ENCODE measurements at regions not wholly inside any gene's neighbourhood (a gene's known extent, or its start where the extent isn't known, plus 50 kb on each side); places are given as distances from the start of the nearest gene placed in this dataset.
"Not testable (repeated sequence)": the region's sequence is repeated elsewhere in the genome, so short reads cannot be mapped to it uniquely, and the experiment has no call there.

GRCh38 chr6:149127212-149127611, 190.3 kb upstream of the TAB2 start:
- peak; percentile 65 for DNase-seq

- no peak for DNase-seq
Measured at GRCh38 chr6:149128489-149129145, 188.9 kb upstream of the TAB2 start.

- DNase-seq, result peak; percentile 82
Measured at GRCh38 chr6:149129371-149130077, 188.0 kb upstream of the TAB2 start.

GRCh38 chr6:149130090-149130489, 187.4 kb upstream of the TAB2 start:
- DNase-seq, result no peak

- no peak for DNase-seq
Measured at GRCh38 chr6:149130508-149130907, 187.0 kb upstream of the TAB2 start.

GRCh38 chr6:149131891-149132290, 185.6 kb upstream of the TAB2 start:
- no peak for DNase-seq

GRCh38 chr6:149132336-149132735, 185.2 kb upstream of the TAB2 start:
- DNase-seq, result no peak

- no peak for DNase-seq
Measured at GRCh38 chr6:149134511-149134933, 183.0 kb upstream of the TAB2 start.

- no peak for DNase-seq
Measured at GRCh38 chr6:149135809-149136208, 181.7 kb upstream of the TAB2 start.

GRCh38 chr6:149136273-149136912, 181.1 kb upstream of the TAB2 start:
- DNase-seq, result no peak

- DNase-seq, result no peak
Measured at GRCh38 chr6:149136913-149137286, 180.6 kb upstream of the TAB2 start.

- DNase-seq, result no peak
Measured at GRCh38 chr6:149137594-149137993, 179.9 kb upstream of the TAB2 start.

- DNase-seq, result no peak
Measured at GRCh38 chr6:149138089-149138488, 179.4 kb upstream of the TAB2 start.

- DNase-seq, result no peak
Measured at GRCh38 chr6:149138699-149139294, 178.7 kb upstream of the TAB2 start.

GRCh38 chr6:149139782-149140136, 177.8 kb upstream of the TAB2 start:
- no peak for DNase-seq

GRCh38 chr6:149140137-149140909, 177.2 kb upstream of the TAB2 start:
- no peak for DNase-seq

- no peak for DNase-seq
Measured at GRCh38 chr6:149140910-149141290, 176.6 kb upstream of the TAB2 start.

- DNase-seq, result no peak
Measured at GRCh38 chr6:149142924-149143429, 174.5 kb upstream of the TAB2 start.

- not testable (repeated sequence) for DNase-seq
Measured at GRCh38 chr6:149145800-149146199, 171.7 kb upstream of the TAB2 start.

GRCh38 chr6:149147195-149147594, 170.3 kb upstream of the TAB2 start:
- no peak for DNase-seq

GRCh38 chr6:149147938-149148718, 169.4 kb upstream of the TAB2 start:
- DNase-seq, result no peak

GRCh38 chr6:149149653-149150052, 167.9 kb upstream of the TAB2 start:
- DNase-seq, result no peak
